WTC11 (cell line): ENCODE measurements at regions not wholly inside any gene's neighbourhood (a gene's known extent, or its start where the extent isn't known, plus 50 kb on each side); places are given as distances from the start of the nearest gene placed in this dataset.

ENCODE experiments used
- ATAC-seq: fragments of 200-7000 bp; cut with Tn5 transposase; 2 replicates; pipeline ENCODE4 v1.10.0; 2021; ENCODE audit warnings: mild to moderate bottlenecking, moderate library complexity
- CTCF ChIA-PET: fragments of 300-600 bp; sonication (Branson Sonifier 250); formaldehyde crosslinking; loops from one replicate; lab custom pipeline; 2021; ENCODE audit warnings: antibody characterized with exemption; lab: Charles Lee
- POLR2A ChIA-PET: fragments of 350-600 bp; sonication (Branson Sonifier 250); formaldehyde crosslinking; loops from one replicate; lab custom pipeline; 2021; ENCODE audit warnings: antibody characterized with exemption; lab: Charles Lee
- DNase-seq: peaks from one replicate; pipeline ENCODE4 v3.0.0; 2021; ENCODE audit warnings: low spot score
- H3K27ac Mint-ChIP-seq: 2 replicates; pipeline ENCODE4 v1.8.0; 2021; ENCODE audit warnings: mixed read lengths
- H3K27me3 Mint-ChIP-seq: 2 replicates; pipeline ENCODE4 v1.8.0; 2021; ENCODE audit warnings: low read depth, mild to moderate bottlenecking, moderate library complexity, mixed read lengths
- H3K36me3 Mint-ChIP-seq: 2 replicates; pipeline ENCODE4 v1.8.0; 2021; ENCODE audit warnings: mixed read lengths
- H3K4me1 Mint-ChIP-seq: 2 replicates; pipeline ENCODE4 v1.8.0; 2022; ENCODE audit warnings: mixed read lengths
- H3K4me3 Mint-ChIP-seq: 2 replicates; pipeline ENCODE4 v1.8.0; 2021; ENCODE audit warnings: mild to moderate bottlenecking, moderate library complexity, mixed read lengths
- H3K9me3 Mint-ChIP-seq: 2 replicates; pipeline ENCODE4 v1.8.0; 2021; ENCODE audit warnings: mixed read lengths
- ATF1 ChIP-seq: sonication (generic); formaldehyde crosslinking; IDR thresholded peaks from 2 replicates; pipeline ENCODE4 v1.8.1; 2023; ENCODE audit warnings: mild to moderate bottlenecking, moderate library complexity, missing genetic modification reagents
- ELF4 ChIP-seq: sonication (generic); formaldehyde crosslinking; IDR thresholded peaks from 2 replicates; pipeline ENCODE4 v1.8.1; 2022; ENCODE audit warnings: low read depth, mild to moderate bottlenecking, moderate library complexity, missing genetic modification reagents
- ETV6 ChIP-seq: sonication (generic); formaldehyde crosslinking; IDR thresholded peaks from 2 replicates; pipeline ENCODE4 v1.8.1; 2022; ENCODE audit warnings: mild to moderate bottlenecking, missing genetic modification reagents
- FOXK1 ChIP-seq: sonication (generic); formaldehyde crosslinking; IDR thresholded peaks from 2 replicates; pipeline ENCODE4 v1.8.0; 2022; ENCODE audit warnings: mild to moderate bottlenecking, moderate library complexity, missing genetic modification reagents
- JAZF1 ChIP-seq: fragments of 250-450 bp; sonication (Bioruptor Pico); IDR thresholded peaks from 2 replicates; pipeline ENCODE4 v1.9.0; 2021; ENCODE audit warnings: moderate library complexity, mild to moderate bottlenecking, inconsistent platforms
- NFYB ChIP-seq: sonication (generic); formaldehyde crosslinking; conservative IDR thresholded peaks from 2 replicates; pipeline ENCODE4 v1.8.0; 2022; ENCODE audit warnings: low read depth, missing genetic modification reagents
- NR1H2 ChIP-seq: sonication (generic); formaldehyde crosslinking; IDR thresholded peaks from 2 replicates; pipeline ENCODE4 v1.9.0; 2021; ENCODE audit warnings: mild to moderate bottlenecking, moderate library complexity, missing genetic modification reagents
- ZBTB21 ChIP-seq: sonication (generic); formaldehyde crosslinking; IDR thresholded peaks from 2 replicates; pipeline ENCODE4 v1.8.1; 2023; ENCODE audit warnings: mild to moderate bottlenecking, missing genetic modification reagents, borderline replicate concordance
- ZNF317 ChIP-seq: sonication (generic); formaldehyde crosslinking; IDR thresholded peaks from 2 replicates; pipeline ENCODE4 v1.8.1; 2023; ENCODE audit warnings: low read depth, mild to moderate bottlenecking, moderate library complexity, missing genetic modification reagents, borderline replicate concordance
- ZNF416 ChIP-seq: fragments of 250-450 bp; sonication (Bioruptor Pico); IDR thresholded peaks from 2 replicates; pipeline ENCODE4 v1.9.0; 2021; ENCODE audit warnings: mild to moderate bottlenecking, inconsistent platforms
- ZNF423 ChIP-seq: fragments of 250-450 bp; sonication (Bioruptor Pico); IDR thresholded peaks from 2 replicates; pipeline ENCODE4 v2.1.2; 2022; ENCODE audit warnings: mild to moderate bottlenecking, moderate library complexity
- TF ChIP-seq, protein P1 (sequence below): fragments of 250-450 bp; sonication (Bioruptor Pico); conservative IDR thresholded peaks from 2 replicates; pipeline ENCODE4 v1.9.0; 2021; ENCODE audit warnings: mild to moderate bottlenecking
- TF ChIP-seq, protein P2 (sequence below): sonication (generic); formaldehyde crosslinking; IDR thresholded peaks from 2 replicates; pipeline ENCODE4 v1.8.1; 2023; ENCODE audit warnings: mild to moderate bottlenecking, moderate library complexity, missing genetic modification reagents
- TF ChIP-seq, protein P3 (sequence below): sonication (generic); formaldehyde crosslinking; IDR thresholded peaks from 2 replicates; pipeline ENCODE4 v1.8.1; 2023; ENCODE audit warnings: mild to moderate bottlenecking, missing genetic modification reagents, moderate library complexity
- TF ChIP-seq, protein P4 (sequence below): sonication (generic); formaldehyde crosslinking; IDR thresholded peaks from 2 replicates; pipeline ENCODE4 v1.8.0; 2022; ENCODE audit warnings: mild to moderate bottlenecking, missing genetic modification reagents
- TF ChIP-seq, protein P5 (sequence below): fragments of 250-450 bp; sonication (Bioruptor Pico); IDR thresholded peaks from 2 replicates; pipeline ENCODE4 v1.9.0; 2021; ENCODE audit warnings: mild to moderate bottlenecking
- TF ChIP-seq, protein P6 (sequence below): sonication (generic); formaldehyde crosslinking; IDR thresholded peaks from 2 replicates; pipeline ENCODE4 v1.8.0; 2023; ENCODE audit warnings: mild to moderate bottlenecking, missing genetic modification reagents
- TF ChIP-seq, protein P7 (sequence below): sonication (generic); formaldehyde crosslinking; conservative IDR thresholded peaks from 2 replicates; pipeline ENCODE4 v1.8.1; 2022; ENCODE audit warnings: mild to moderate bottlenecking, missing genetic modification reagents
- TF ChIP-seq, protein P8 (sequence below): sonication (generic); formaldehyde crosslinking; IDR thresholded peaks from 2 replicates; pipeline ENCODE4 v1.8.0; 2022; ENCODE audit warnings: missing genetic modification reagents
- TF ChIP-seq, protein P9 (sequence below): sonication (generic); formaldehyde crosslinking; IDR thresholded peaks from 2 replicates; pipeline ENCODE4 v1.8.1; 2022; ENCODE audit warnings: mild to moderate bottlenecking, missing genetic modification reagents, moderate library complexity, borderline replicate concordance

DNA sequence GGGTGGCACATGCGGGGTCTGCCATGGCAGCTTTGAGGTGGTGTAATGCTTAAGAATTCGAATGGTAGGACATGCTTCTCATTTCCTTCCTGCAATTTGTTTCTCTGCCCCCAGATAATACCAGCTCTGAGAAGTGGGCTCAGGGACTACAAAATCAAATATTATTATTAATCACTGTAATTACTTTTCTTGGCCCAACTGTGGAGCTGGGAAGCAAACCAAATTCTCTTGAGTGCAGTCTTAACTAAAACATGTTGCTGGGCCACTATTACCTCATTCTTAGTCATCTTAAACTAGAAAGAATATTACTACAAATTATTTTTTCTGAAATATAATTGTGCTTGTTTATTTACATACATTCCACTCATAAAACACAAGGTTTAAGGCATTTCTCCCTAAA is 566.7 kb upstream of the NRP1 start (continued):
- TF ChIP-seq, protein P1, sequence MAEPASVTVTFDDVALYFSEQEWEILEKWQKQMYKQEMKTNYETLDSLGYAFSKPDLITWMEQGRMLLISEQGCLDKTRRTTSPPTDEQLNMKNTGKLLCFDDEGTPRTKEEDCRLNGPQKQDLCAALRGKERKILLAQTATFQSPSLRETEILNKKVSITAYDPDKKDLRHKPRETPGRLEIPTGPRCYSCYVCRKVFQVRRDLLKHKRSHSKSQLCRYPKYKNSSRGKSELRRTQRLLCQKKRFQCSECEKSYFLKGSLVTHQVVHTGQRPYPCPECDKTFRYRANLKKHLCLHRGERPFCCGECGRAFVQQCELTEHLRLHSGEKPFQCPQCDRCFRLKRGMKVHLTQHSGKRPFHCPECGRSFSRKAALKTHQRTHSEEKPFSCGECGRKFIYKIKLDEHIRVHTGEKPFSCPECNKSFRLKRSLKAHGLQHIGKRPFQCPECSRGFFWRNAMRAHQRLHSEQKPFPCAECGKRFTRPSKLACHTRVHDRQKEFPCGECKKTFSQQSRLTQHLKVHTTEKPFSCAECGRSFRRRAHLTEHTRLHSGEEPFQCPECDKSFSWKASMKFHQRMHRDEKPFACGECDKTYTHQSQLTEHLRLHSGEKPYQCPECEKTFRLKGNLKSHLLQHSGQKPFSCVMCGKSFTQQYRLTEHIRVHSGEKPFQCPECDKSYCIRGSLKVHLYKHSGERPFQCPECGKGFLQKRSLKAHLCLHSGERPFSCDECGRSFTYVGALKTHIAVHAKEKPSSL: no peak
- TF ChIP-seq ETV6 (CRISPR knock-in tag) (no peak), NFYB (no peak), JAZF1 (CRISPR knock-in tag) (no peak), FOXK1 (CRISPR knock-in tag) (no peak), ZNF317 (no peak), ZNF416 (CRISPR knock-in tag) (no peak), ATF1 (CRISPR knock-in tag) (no peak), NR1H2 (CRISPR knock-in tag) (no peak), ZNF423 (CRISPR knock-in tag) (no peak)
- TF ChIP-seq, protein P2, sequence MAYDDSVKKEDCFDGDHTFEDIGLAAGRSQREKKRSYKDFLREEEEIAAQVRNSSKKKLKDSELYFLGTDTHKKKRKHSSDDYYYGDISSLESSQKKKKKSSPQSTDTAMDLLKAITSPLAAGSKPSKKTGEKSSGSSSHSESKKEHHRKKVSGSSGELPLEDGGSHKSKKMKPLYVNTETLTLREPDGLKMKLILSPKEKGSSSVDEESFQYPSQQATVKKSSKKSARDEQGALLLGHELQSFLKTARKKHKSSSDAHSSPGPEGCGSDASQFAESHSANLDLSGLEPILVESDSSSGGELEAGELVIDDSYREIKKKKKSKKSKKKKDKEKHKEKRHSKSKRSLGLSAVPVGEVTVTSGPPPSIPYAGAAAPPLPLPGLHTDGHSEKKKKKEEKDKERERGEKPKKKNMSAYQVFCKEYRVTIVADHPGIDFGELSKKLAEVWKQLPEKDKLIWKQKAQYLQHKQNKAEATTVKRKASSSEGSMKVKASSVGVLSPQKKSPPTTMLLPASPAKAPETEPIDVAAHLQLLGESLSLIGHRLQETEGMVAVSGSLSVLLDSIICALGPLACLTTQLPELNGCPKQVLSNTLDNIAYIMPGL (CRISPR knock-in tag): no peak
- TF ChIP-seq, protein P3, sequence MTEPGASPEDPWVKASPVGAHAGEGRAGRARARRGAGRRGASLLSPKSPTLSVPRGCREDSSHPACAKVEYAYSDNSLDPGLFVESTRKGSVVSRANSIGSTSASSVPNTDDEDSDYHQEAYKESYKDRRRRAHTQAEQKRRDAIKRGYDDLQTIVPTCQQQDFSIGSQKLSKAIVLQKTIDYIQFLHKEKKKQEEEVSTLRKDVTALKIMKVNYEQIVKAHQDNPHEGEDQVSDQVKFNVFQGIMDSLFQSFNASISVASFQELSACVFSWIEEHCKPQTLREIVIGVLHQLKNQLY (CRISPR knock-in tag): no peak
- TF ChIP-seq, protein P4, sequence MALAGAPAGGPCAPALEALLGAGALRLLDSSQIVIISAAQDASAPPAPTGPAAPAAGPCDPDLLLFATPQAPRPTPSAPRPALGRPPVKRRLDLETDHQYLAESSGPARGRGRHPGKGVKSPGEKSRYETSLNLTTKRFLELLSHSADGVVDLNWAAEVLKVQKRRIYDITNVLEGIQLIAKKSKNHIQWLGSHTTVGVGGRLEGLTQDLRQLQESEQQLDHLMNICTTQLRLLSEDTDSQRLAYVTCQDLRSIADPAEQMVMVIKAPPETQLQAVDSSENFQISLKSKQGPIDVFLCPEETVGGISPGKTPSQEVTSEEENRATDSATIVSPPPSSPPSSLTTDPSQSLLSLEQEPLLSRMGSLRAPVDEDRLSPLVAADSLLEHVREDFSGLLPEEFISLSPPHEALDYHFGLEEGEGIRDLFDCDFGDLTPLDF (CRISPR knock-in tag): no peak
- TF ChIP-seq, all 79 proteins: peak for 0

DNA sequence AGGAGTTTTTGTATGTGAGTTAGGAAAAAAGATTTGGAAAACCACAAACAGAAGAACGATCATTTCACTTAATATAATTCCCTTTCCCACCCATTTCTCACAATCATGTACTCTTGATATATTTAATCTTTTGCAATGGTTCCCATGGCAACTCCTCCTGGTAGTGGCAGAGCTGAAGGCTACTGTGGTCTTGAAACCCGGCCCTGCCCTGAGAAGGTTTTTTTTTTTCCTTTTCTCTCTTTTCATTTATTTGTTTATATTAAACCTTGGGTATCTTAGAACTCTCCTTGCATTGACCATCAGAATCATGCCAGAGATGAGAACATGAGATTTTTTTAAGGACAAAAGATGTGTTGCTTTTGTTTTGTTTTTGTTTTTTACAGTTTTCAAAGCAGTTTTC is 566.1 kb upstream of the NRP1 start:
- Mint-ChIP-seq H3K36me3 (peaks cover 8% of the 10 kb centered on the region), H3K27ac (no peak overlapping the region), H3K4me3 (no peak overlapping the region), H3K27me3 (no peaks in the 10 kb centered on the region), H3K9me3 (peaks cover 32% of the 10 kb centered on the region), H3K4me1 (peaks cover 13% of the 10 kb centered on the region)
- no peak for DNase-seq
- ATAC-seq: no peak
- CTCF ChIA-PET: no interaction called here
- POLR2A ChIA-PET: no interaction called here
- no peak for TF ChIP-seq NR1H2 (CRISPR knock-in tag)
- TF ChIP-seq, protein P5, sequence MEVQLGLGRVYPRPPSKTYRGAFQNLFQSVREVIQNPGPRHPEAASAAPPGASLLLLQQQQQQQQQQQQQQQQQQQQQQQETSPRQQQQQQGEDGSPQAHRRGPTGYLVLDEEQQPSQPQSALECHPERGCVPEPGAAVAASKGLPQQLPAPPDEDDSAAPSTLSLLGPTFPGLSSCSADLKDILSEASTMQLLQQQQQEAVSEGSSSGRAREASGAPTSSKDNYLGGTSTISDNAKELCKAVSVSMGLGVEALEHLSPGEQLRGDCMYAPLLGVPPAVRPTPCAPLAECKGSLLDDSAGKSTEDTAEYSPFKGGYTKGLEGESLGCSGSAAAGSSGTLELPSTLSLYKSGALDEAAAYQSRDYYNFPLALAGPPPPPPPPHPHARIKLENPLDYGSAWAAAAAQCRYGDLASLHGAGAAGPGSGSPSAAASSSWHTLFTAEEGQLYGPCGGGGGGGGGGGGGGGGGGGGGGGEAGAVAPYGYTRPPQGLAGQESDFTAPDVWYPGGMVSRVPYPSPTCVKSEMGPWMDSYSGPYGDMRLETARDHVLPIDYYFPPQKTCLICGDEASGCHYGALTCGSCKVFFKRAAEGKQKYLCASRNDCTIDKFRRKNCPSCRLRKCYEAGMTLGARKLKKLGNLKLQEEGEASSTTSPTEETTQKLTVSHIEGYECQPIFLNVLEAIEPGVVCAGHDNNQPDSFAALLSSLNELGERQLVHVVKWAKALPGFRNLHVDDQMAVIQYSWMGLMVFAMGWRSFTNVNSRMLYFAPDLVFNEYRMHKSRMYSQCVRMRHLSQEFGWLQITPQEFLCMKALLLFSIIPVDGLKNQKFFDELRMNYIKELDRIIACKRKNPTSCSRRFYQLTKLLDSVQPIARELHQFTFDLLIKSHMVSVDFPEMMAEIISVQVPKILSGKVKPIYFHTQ (CRISPR knock-in tag): no peak
- TF ChIP-seq, protein P6, sequence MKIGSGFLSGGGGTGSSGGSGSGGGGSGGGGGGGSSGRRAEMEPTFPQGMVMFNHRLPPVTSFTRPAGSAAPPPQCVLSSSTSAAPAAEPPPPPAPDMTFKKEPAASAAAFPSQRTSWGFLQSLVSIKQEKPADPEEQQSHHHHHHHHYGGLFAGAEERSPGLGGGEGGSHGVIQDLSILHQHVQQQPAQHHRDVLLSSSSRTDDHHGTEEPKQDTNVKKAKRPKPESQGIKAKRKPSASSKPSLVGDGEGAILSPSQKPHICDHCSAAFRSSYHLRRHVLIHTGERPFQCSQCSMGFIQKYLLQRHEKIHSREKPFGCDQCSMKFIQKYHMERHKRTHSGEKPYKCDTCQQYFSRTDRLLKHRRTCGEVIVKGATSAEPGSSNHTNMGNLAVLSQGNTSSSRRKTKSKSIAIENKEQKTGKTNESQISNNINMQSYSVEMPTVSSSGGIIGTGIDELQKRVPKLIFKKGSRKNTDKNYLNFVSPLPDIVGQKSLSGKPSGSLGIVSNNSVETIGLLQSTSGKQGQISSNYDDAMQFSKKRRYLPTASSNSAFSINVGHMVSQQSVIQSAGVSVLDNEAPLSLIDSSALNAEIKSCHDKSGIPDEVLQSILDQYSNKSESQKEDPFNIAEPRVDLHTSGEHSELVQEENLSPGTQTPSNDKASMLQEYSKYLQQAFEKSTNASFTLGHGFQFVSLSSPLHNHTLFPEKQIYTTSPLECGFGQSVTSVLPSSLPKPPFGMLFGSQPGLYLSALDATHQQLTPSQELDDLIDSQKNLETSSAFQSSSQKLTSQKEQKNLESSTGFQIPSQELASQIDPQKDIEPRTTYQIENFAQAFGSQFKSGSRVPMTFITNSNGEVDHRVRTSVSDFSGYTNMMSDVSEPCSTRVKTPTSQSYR: no peak
- TF ChIP-seq, protein P7, sequence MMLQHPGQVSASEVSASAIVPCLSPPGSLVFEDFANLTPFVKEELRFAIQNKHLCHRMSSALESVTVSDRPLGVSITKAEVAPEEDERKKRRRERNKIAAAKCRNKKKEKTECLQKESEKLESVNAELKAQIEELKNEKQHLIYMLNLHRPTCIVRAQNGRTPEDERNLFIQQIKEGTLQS (CRISPR knock-in tag): no peak
- TF ChIP-seq ZNF423 (CRISPR knock-in tag): no peak
- TF ChIP-seq NFYB: no peak
- TF ChIP-seq, protein P8, sequence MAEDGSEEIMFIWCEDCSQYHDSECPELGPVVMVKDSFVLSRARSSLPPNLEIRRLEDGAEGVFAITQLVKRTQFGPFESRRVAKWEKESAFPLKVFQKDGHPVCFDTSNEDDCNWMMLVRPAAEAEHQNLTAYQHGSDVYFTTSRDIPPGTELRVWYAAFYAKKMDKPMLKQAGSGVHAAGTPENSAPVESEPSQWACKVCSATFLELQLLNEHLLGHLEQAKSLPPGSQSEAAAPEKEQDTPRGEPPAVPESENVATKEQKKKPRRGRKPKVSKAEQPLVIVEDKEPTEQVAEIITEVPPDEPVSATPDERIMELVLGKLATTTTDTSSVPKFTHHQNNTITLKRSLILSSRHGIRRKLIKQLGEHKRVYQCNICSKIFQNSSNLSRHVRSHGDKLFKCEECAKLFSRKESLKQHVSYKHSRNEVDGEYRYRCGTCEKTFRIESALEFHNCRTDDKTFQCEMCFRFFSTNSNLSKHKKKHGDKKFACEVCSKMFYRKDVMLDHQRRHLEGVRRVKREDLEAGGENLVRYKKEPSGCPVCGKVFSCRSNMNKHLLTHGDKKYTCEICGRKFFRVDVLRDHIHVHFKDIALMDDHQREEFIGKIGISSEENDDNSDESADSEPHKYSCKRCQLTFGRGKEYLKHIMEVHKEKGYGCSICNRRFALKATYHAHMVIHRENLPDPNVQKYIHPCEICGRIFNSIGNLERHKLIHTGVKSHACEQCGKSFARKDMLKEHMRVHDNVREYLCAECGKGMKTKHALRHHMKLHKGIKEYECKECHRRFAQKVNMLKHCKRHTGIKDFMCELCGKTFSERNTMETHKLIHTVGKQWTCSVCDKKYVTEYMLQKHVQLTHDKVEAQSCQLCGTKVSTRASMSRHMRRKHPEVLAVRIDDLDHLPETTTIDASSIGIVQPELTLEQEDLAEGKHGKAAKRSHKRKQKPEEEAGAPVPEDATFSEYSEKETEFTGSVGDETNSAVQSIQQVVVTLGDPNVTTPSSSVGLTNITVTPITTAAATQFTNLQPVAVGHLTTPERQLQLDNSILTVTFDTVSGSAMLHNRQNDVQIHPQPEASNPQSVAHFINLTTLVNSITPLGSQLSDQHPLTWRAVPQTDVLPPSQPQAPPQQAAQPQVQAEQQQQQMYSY (CRISPR knock-in tag): no peak
- no peak for TF ChIP-seq ELF4 (CRISPR knock-in tag)
- TF ChIP-seq ZBTB21 (CRISPR knock-in tag): no peak
- TF ChIP-seq, protein P9, sequence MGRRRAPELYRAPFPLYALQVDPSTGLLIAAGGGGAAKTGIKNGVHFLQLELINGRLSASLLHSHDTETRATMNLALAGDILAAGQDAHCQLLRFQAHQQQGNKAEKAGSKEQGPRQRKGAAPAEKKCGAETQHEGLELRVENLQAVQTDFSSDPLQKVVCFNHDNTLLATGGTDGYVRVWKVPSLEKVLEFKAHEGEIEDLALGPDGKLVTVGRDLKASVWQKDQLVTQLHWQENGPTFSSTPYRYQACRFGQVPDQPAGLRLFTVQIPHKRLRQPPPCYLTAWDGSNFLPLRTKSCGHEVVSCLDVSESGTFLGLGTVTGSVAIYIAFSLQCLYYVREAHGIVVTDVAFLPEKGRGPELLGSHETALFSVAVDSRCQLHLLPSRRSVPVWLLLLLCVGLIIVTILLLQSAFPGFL (CRISPR knock-in tag): no peak
